Liver (tissue), 8 donors: ENCODE measurements at regions not wholly inside any gene's neighbourhood (a gene's known extent, or its start where the extent isn't known, plus 50 kb on each side); places are given as distances from the start of the nearest gene placed in this dataset.

Experiments used
- DNase-seq: peaks from one replicate; pipeline ENCODE4 v3.0.0-alpha.2; 2017; ENCODE audit warnings: low spot score
- H3K27ac ChIP-seq, 2 donors: one replicate each; pipeline ENCODE4 v1.7.0; 2013; ENCODE audit warnings: inconsistent platforms in 2 of 2, low read length in 2 of 2, control low read depth in 1 of 2, low read depth in 1 of 2, mild to moderate bottlenecking in 1 of 2
- H3K27me3 ChIP-seq, 4 donors: one replicate each; pipeline versions ENCODE4 v1.6.1 to v1.7.0; 2013; ENCODE audit warnings: low read length in 3 of 4, inconsistent platforms in 1 of 4, mild to moderate bottlenecking in 1 of 4, moderate library complexity in 1 of 4; ENCODE audit not compliant: control insufficient read depth in 4 of 4, insufficient read depth in 4 of 4
- H3K36me3 ChIP-seq, 4 donors: one replicate each; pipeline versions ENCODE4 v1.6.1 to v1.7.0; 2013; ENCODE audit warnings: low read length in 3 of 4, mild to moderate bottlenecking in 3 of 4, low read depth in 1 of 4, moderate library complexity in 1 of 4; ENCODE audit not compliant: control insufficient read depth in 4 of 4, insufficient read depth in 3 of 4
- H3K4me1 ChIP-seq, 4 donors: one replicate each; pipeline versions ENCODE4 v1.6.1 to v1.7.0; 2013; ENCODE audit warnings: low read length in 3 of 4, mild to moderate bottlenecking in 3 of 4, moderate library complexity in 1 of 4; ENCODE audit not compliant: control insufficient read depth in 4 of 4, insufficient read depth in 4 of 4
- H3K4me3 ChIP-seq, 3 donors: one replicate each; pipeline versions ENCODE4 v1.6.1 to v1.7.0; 2013; ENCODE audit warnings: low read length in 3 of 3, control low read depth in 1 of 3, low read depth in 1 of 3, mild to moderate bottlenecking in 1 of 3
- H3K9ac ChIP-seq, 2 donors: one replicate each; pipeline ENCODE4 v1.7.0; 2013; ENCODE audit warnings: low read length in 2 of 2, mild to moderate bottlenecking in 2 of 2, moderate library complexity in 2 of 2, control low read depth in 1 of 2, low read depth in 1 of 2
- H3K9me3 ChIP-seq, 4 donors: one replicate each; pipeline versions ENCODE4 v1.6.1 to v1.7.0; 2013; ENCODE audit warnings: low read length in 3 of 4; ENCODE audit not compliant: control insufficient read depth in 4 of 4
- EGR1 ChIP-seq, 2 donors: IDR thresholded peaks; 2 replicates each; pipeline ENCODE4 v1.6.1; 2016 to 2018; ENCODE audit warnings: antibody characterized with exemption in 2 of 2, low read depth in 2 of 2
- FOXA1 ChIP-seq: IDR thresholded peaks from 2 replicates; pipeline ENCODE4 v1.6.1; 2016; ENCODE audit warnings: antibody characterized with exemption
- FOXA2 ChIP-seq: IDR thresholded peaks from 2 replicates; pipeline ENCODE4 v1.6.1; 2016; ENCODE audit warnings: antibody characterized with exemption
- GABPA ChIP-seq, 2 donors: IDR thresholded peaks in 1 of 2; conservative IDR thresholded peaks in 1 of 2; 2 replicates each; pipeline ENCODE4 v1.6.1; 2016; ENCODE audit warnings: antibody characterized with exemption in 2 of 2, mild to moderate bottlenecking in 1 of 2, moderate library complexity in 1 of 2
- HNF4A ChIP-seq, 2 donors: conservative IDR thresholded peaks; 2 replicates each; pipeline ENCODE4 v1.6.1; 2016; ENCODE audit warnings: antibody characterized with exemption in 2 of 2, mild to moderate bottlenecking in 2 of 2
- JUND ChIP-seq, 2 donors: IDR thresholded peaks; 2 replicates each; pipeline ENCODE4 v1.6.1; 2016; ENCODE audit warnings: antibody characterized with exemption in 2 of 2
- NR2F2 ChIP-seq: IDR thresholded peaks from 2 replicates; pipeline ENCODE4 v1.6.1; 2016; ENCODE audit warnings: antibody characterized with exemption
- RAD21 ChIP-seq, 2 donors: IDR thresholded peaks; 2 replicates each; pipeline ENCODE4 v1.6.1; 2016; ENCODE audit warnings: antibody characterized with exemption in 2 of 2, mild to moderate bottlenecking in 2 of 2
- RXRA ChIP-seq, 2 donors: IDR thresholded peaks; 2 replicates each; pipeline ENCODE4 v1.6.1; 2017 to 2018; ENCODE audit warnings: antibody characterized with exemption in 2 of 2, mild to moderate bottlenecking in 1 of 2
- TAF1 ChIP-seq: conservative IDR thresholded peaks from 2 replicates; pipeline ENCODE4 v1.6.1; 2016; ENCODE audit warnings: antibody characterized with exemption, mild to moderate bottlenecking
- YY1 ChIP-seq: IDR thresholded peaks from 2 replicates; pipeline ENCODE4 v1.6.1; 2016; ENCODE audit warnings: antibody characterized with exemption, mild to moderate bottlenecking
- ZBTB33 ChIP-seq: IDR thresholded peaks from 2 replicates; pipeline ENCODE4 v1.6.1; 2016; ENCODE audit warnings: antibody characterized with exemption
- WGBS: extraction: QIAGEN DNeasy Blood & Tissue Kit; methylation state at CpG from one replicate; pipeline ENCODE4 v1.1.7; 2013; 5-methylcytosine and 5-hydroxymethylcytosine counted together
- TF ChIP-seq, protein P1 (sequence below): IDR thresholded peaks from 2 replicates; pipeline ENCODE4 v1.6.1; 2016; ENCODE audit warnings: antibody characterized with exemption
- TF ChIP-seq, protein P2 (sequence below): fragments of 150-350 bp; IDR thresholded peaks from 2 replicates; pipeline ENCODE4 v1.5.1; 2017; ENCODE audit warnings: improper control_type of control experiment, low read depth, low read length; ENCODE audit not compliant: missing input control
- donor health status: healthy.
- donor health status: healthy.
- donor health status: healthy.
- donor health status: healthy.
- donor health status: healthy.

DNA sequence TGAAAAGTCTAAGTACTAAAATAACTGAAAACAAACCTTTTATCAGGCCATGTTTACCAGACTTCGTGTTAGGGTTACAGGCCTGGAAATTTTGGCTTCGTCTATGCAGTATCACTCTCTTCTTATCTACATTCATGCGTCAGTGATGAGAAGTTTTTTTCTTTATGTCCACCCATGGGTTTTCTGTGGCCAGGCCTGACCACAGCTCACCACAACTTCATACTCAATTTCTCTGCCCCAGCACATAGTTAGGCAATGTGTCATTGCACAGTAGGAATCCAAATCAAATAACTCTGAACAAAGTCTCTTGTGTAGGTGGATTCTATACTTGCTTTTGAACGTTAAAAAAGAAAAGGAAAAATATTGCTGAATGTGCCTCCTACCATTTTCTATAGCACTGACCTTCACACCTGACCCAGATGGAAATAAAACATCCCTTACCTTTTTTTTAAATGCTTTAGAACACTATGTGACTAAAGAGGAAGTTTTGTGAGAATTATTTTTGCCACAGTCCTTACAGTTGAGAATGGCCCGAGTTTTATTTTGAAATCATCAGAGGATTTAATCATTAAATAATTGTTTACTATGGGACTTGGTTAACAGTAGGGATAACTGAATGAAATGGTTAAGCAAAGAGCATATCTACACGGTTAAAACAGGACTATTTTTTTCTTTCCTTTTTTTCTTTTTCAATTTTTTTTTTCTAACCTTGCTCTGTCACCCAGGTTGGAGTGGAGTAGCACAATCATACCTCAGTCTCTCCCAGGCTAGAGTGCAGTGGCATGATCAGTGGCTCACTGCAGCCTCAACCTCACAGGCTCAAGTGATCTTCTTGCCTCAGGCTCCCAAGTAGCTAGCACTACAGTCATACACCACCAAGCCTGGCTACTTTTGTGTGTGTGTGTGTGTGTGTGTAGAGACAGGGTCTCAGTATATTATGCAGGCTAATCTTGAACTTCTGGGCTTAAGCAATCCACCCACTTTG is 1247.0 kb upstream of the ACO1 start:
- TF ChIP-seq RXRA (IDR thresholded peaks at IDR 0.05) (peak in 1 of 2 donors; percentile 32), RAD21 (IDR thresholded peaks at IDR 0.05) (peak in 1 of 2 donors; percentile 8), HNF4A (conservative IDR thresholded peaks at IDR 0.05) (peak in 1 of 2 donors; percentile 67), JUND (IDR thresholded peaks at IDR 0.05) (peak in 1 of 2 donors; percentile 73), FOXA2 (no peak), FOXA1 (no peak), ZBTB33 (no peak), GABPA (IDR thresholded peaks at IDR 0.05 in 1 of 2, conservative IDR thresholded peaks at IDR 0.05 in 1 of 2) (no peak), NR2F2 (no peak), TAF1 (no peak)
- TF ChIP-seq, protein P1, sequence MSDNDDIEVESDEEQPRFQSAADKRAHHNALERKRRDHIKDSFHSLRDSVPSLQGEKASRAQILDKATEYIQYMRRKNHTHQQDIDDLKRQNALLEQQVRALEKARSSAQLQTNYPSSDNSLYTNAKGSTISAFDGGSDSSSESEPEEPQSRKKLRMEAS, result peak; percentile 34
- Histone ChIP-seq H3K36me3 (no peaks in the 10 kb centered on the region), H3K9ac (no peak overlapping the region), H3K27me3 (no peaks in the 10 kb centered on the region), H3K4me1 (peaks cover 0 to 15% (median 6%) of the 10 kb centered on the region in 4 donors), H3K9me3 (no peaks in the 10 kb centered on the region), H3K27ac (no peak overlapping the region), H3K4me3 (no peak overlapping the region)
- 30% methylated on average over 6 of the region's 6 CpGs for whole genome bisulfite sequencing
- no peak for DNase-seq

DNA sequence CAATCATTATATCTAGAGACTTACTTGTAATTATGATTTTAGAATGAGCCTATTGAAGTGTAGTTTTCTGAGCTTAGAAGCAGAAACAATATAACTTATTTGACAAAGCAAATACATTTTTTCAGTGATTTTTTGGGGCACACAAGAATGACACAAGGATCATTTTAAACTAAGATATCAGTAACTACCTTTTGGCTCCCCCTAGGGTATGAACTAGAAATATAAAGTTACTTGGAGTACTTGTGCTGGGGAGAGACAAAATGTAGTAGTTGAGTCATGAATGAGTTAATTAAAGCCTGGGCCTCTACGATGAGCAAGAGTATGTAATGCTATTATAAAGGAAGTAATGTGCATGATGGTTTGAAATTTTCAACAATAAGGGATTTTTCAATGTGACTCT is 1244.1 kb upstream of the ACO1 start:
- 14% methylated on average over 1 of the region's 1 CpG for WGBS
- Histone ChIP-seq H3K4me1 (peaks cover 0 to 15% (median 6%) of the 10 kb centered on the region in 4 donors), H3K36me3 (no peaks in the 10 kb centered on the region), H3K9me3 (no peaks in the 10 kb centered on the region), H3K9ac (no peak overlapping the region), H3K27me3 (no peaks in the 10 kb centered on the region), H3K4me3 (no peak overlapping the region), H3K27ac (no peak overlapping the region)
- DNase-seq, result no peak
- TF ChIP-seq RAD21 (IDR thresholded peaks at IDR 0.05), result peak; percentile 26 to 68
- TF ChIP-seq, protein P1, result no peak
- no peak for TF ChIP-seq EGR1 (IDR thresholded peaks at IDR 0.05; ENCODE audit: low read depth in 2 of 2)
- no peak for TF ChIP-seq YY1
- TF ChIP-seq GABPA (IDR thresholded peaks at IDR 0.05 in 1 of 2, conservative IDR thresholded peaks at IDR 0.05 in 1 of 2), result no peak
- TF ChIP-seq FOXA1, result no peak
- TF ChIP-seq, protein P2, sequence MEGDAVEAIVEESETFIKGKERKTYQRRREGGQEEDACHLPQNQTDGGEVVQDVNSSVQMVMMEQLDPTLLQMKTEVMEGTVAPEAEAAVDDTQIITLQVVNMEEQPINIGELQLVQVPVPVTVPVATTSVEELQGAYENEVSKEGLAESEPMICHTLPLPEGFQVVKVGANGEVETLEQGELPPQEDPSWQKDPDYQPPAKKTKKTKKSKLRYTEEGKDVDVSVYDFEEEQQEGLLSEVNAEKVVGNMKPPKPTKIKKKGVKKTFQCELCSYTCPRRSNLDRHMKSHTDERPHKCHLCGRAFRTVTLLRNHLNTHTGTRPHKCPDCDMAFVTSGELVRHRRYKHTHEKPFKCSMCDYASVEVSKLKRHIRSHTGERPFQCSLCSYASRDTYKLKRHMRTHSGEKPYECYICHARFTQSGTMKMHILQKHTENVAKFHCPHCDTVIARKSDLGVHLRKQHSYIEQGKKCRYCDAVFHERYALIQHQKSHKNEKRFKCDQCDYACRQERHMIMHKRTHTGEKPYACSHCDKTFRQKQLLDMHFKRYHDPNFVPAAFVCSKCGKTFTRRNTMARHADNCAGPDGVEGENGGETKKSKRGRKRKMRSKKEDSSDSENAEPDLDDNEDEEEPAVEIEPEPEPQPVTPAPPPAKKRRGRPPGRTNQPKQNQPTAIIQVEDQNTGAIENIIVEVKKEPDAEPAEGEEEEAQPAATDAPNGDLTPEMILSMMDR, result peak; percentile 21
